HL-60 (cell line): ENCODE measurements at regions not wholly inside any gene's neighbourhood (a gene's known extent, or its start where the extent isn't known, plus 50 kb on each side); places are given as distances from the start of the nearest gene placed in this dataset.

ENCODE experiments used
- CTCF ChIP-seq: IDR thresholded peaks from one replicate; pipeline ENCODE4 v1.5.1; 2011; ENCODE audit warnings: low read length, control low read depth, inconsistent platforms; ENCODE audit not compliant: insufficient read depth
- POLR2AphosphoS5 ChIP-seq: IDR thresholded peaks from 2 replicates; pipeline ENCODE4 v1.6.1; 2012; ENCODE audit warnings: low read depth
- REST ChIP-seq: IDR thresholded peaks from 2 replicates; pipeline ENCODE4 v1.6.1; 2012; ENCODE audit warnings: low read depth; ENCODE audit not compliant: insufficient replicate concordance
- SPI1 ChIP-seq: IDR thresholded peaks from 2 replicates; pipeline ENCODE4 v1.6.1; 2012; ENCODE audit warnings: low read depth, mild to moderate bottlenecking, borderline replicate concordance

GRCh38 chr14:58969951-58970751 lies 218.3 kb upstream of the DAAM1 start:
- TF ChIP-seq CTCF (no peak), SPI1 (no peak), POLR2AphosphoS5 (no peak), REST (no peak)
